OCI-LY7 (cell line): ENCODE measurements at regions not wholly inside any gene's neighbourhood (a gene's known extent, or its start where the extent isn't known, plus 50 kb on each side); places are given as distances from the start of the nearest gene placed in this dataset.

Experiments
- BruUV-seq: library from RNA; stranded (reverse); fragments of 400-500 nt; replicated peaks from 2 replicates; lab custom pipeline; 2021; lab: Mats Ljungman, UMichigan
- CTCF ChIA-PET: fragments of 300-600 bp; sonication (Branson Sonifier 250); formaldehyde crosslinking; loops from one replicate; lab custom pipeline; 2022; ENCODE audit warnings: antibody characterized with exemption; ENCODE audit not compliant: unreplicated experiment; lab: Charles Lee
- POLR2A ChIA-PET: fragments of 300-600 bp; sonication (Branson Sonifier 250); formaldehyde crosslinking; loops from one replicate; lab custom pipeline; 2022; ENCODE audit warnings: antibody characterized with exemption; lab: Charles Lee
- DNase-seq: peaks from one replicate; pipeline ENCODE4 v3.0.0-alpha.2; 2015; ENCODE audit warnings: low spot score
- H2AFZ ChIP-seq: fragments of 200-600 bp; sonication (generic), shearing (Covaris generic); 2 replicates; pipeline ENCODE4 v1.6.1; 2014; ENCODE audit warnings: mild to moderate bottlenecking, antibody characterized with exemption, low read length, moderate library complexity
- H3K27ac ChIP-seq: fragments of 200-600 bp; sonication (generic); 2 replicates; pipeline ENCODE4 v1.5.1; 2014; ENCODE audit warnings: mixed run types, low read depth, mild to moderate bottlenecking, moderate library complexity, low read length, inconsistent platforms; ENCODE audit not compliant: poor library complexity, severe bottlenecking
- H3K36me3 ChIP-seq: fragments of 200-600 bp; sonication (generic); 2 replicates; pipeline ENCODE4 v1.6.1; 2014; ENCODE audit warnings: mild to moderate bottlenecking, antibody characterized with exemption, low read length, moderate library complexity, mixed read lengths; ENCODE audit not compliant: insufficient read depth
- H3K4me1 ChIP-seq: fragments of 200-600 bp; sonication (generic); 2 replicates; pipeline ENCODE4 v1.5.1; 2014; ENCODE audit warnings: mild to moderate bottlenecking, low read length; ENCODE audit not compliant: insufficient read depth, poor library complexity, severe bottlenecking
- H3K4me2 ChIP-seq: fragments of 200-600 bp; sonication (generic); 2 replicates; pipeline ENCODE4 v1.6.1; 2014; ENCODE audit warnings: mild to moderate bottlenecking, low read length
- H3K4me3 ChIP-seq: fragments of 200-600 bp; sonication (generic); 2 replicates; pipeline ENCODE4 v1.5.1; 2014; ENCODE audit warnings: mild to moderate bottlenecking, low read depth, low read length; ENCODE audit not compliant: poor library complexity, severe bottlenecking
- H3K79me2 ChIP-seq: fragments of 200-600 bp; sonication (generic); 2 replicates; pipeline ENCODE4 v1.6.1; 2016; ENCODE audit warnings: low read depth, mild to moderate bottlenecking, low read length, moderate library complexity, mixed read lengths; ENCODE audit not compliant: insufficient read depth
- H3K9me2 ChIP-seq: fragments of 200-600 bp; sonication (generic); 2 replicates; pipeline ENCODE4 v1.6.1; 2016; ENCODE audit warnings: mild to moderate bottlenecking, low read length, mixed read lengths; ENCODE audit not compliant: insufficient read depth
- H3K9me3 ChIP-seq: fragments of 200-600 bp; sonication (generic); 2 replicates; pipeline ENCODE4 v1.6.1; 2014; ENCODE audit warnings: mild to moderate bottlenecking, mixed run types, low read length, mixed read lengths
- H4K20me1 ChIP-seq: fragments of 200-600 bp; sonication (generic); 2 replicates; pipeline ENCODE4 v1.6.1; 2014; ENCODE audit warnings: mild to moderate bottlenecking, antibody characterized with exemption, low read length, moderate library complexity, mixed read lengths; ENCODE audit not compliant: insufficient read depth
- EZH2phosphoT487 ChIP-seq: fragments of 200-600 bp; sonication (generic); IDR thresholded peaks from 2 replicates; pipeline ENCODE4 v1.6.1; 2018; ENCODE audit warnings: low read depth, borderline replicate concordance, mild to moderate bottlenecking, mixed run types, antibody characterized with exemption, low read length, moderate library complexity, mixed read lengths
- intact Hi-C: fragments of 100-400 bp; cut with micrococcal nuclease; formaldehyde crosslinking; loops from one replicate; pipeline ENCODE4 v1.10.0; 2022; ENCODE audit not compliant: unreplicated experiment
- TF ChIP-seq, protein P1 (sequence below): fragments of 200-600 bp; sonication (generic); conservative IDR thresholded peaks from 2 replicates; pipeline ENCODE4 v1.5.1; 2014; ENCODE audit warnings: mild to moderate bottlenecking, antibody characterized with exemption, low read length, moderate library complexity, mixed read lengths

DNA sequence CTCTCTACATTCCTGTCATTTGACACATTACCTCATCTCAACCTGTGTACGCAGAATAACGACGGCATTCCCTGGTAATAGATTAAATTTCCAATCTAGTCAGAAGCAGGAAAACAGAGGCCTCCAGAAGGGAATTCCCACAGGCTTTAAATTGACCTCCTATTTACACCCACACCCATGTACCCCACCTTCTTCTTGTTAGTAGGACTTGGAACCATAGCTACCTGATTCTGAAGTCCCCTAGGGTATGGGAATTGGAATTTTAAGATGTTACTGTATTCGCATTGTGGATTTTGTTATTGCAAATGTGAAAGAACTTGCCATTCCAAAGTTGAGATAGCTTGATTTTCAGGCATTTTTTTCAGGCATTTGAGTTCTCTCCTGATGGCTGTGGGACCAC, 377.5 kb upstream of the DYNLRB2 start:
- Histone ChIP-seq H3K36me3 (no peaks in the 10 kb centered on the region), H3K27ac (no peak overlapping the region), H3K4me1 (no peaks in the 10 kb centered on the region), H2AFZ (no peak overlapping the region), H4K20me1 (no peaks in the 10 kb centered on the region), H3K4me3 (no peak overlapping the region), H3K9me2 (no peaks in the 10 kb centered on the region), H3K4me2 (no peak overlapping the region), H3K9me3 (no peaks in the 10 kb centered on the region), H3K79me2 (no peaks in the 10 kb centered on the region)
- no peak for TF ChIP-seq EZH2phosphoT487
- TF ChIP-seq, protein P1, sequence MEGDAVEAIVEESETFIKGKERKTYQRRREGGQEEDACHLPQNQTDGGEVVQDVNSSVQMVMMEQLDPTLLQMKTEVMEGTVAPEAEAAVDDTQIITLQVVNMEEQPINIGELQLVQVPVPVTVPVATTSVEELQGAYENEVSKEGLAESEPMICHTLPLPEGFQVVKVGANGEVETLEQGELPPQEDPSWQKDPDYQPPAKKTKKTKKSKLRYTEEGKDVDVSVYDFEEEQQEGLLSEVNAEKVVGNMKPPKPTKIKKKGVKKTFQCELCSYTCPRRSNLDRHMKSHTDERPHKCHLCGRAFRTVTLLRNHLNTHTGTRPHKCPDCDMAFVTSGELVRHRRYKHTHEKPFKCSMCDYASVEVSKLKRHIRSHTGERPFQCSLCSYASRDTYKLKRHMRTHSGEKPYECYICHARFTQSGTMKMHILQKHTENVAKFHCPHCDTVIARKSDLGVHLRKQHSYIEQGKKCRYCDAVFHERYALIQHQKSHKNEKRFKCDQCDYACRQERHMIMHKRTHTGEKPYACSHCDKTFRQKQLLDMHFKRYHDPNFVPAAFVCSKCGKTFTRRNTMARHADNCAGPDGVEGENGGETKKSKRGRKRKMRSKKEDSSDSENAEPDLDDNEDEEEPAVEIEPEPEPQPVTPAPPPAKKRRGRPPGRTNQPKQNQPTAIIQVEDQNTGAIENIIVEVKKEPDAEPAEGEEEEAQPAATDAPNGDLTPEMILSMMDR: no peak
- no peak for DNase-seq
- no TSS peak for BruUV-seq
- CTCF ChIA-PET: interaction anchor here (0.6 kb wide), 1 partner anchor 848 kb away, joined by 3 read pairs; no protein-coding TSS in a partner anchor
- intact Hi-C loops: no loop called here
- POLR2A ChIA-PET: interaction anchor here (0.7 kb wide), 2 partner anchors 24 to 723 kb away, joined by 3 to 4 read pairs; no protein-coding TSS in a partner anchor

DNA sequence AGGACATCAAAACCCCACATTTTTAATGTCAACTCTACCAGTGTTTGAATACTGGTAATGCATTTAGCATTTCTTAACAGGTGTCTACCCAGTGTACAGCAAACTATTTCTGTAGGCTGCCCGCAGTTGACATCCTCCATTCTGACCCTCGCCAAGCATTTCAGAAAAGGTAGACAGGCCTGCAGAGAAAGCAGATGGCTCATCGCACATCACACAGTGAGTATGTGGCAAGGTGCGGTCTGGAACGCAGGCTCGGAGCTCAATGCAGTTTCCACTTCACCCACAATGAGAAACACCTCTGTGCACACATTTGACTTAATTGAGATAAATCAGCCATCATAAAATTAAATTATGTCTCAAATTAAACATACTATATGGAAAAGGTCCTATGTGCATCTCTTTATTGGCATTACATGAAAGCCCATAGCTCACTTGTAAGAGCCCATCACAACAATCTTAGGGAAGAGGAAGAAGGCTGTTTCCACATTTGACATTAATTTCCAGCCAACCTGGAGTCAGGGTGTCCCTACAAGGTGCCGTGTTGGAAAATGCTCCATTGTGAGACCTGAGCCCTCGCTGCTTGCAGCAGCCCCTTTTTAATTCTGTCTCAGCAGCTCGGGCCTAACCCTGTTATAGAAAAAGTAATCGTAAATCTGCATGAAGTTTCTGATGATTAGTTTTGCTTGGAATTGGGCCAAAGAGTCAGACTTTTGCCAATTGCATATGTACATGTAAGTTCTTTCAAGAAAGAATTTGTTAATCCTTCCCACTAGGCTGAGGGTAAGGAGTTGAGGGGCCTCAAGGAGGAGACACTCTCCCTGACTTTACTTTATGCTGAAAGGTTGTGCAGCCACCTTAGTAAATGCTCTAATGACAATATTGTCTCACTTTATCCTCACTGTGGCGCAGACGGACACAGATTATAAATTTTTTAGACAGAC, 378.7 kb upstream of the DYNLRB2 start:
- no peak overlapping the region for H3K4me3 ChIP-seq
- TF ChIP-seq, protein P1: no peak
- no peak for TF ChIP-seq EZH2phosphoT487
- no peaks in the 10 kb centered on the region for H3K79me2 ChIP-seq
- H3K4me2 ChIP-seq: no peak overlapping the region
- no peaks in the 10 kb centered on the region for H3K4me1 ChIP-seq
- no peaks in the 10 kb centered on the region for H4K20me1 ChIP-seq
- no peak for DNase-seq
- H3K27ac ChIP-seq: no peak overlapping the region
- no peaks in the 10 kb centered on the region for H3K36me3 ChIP-seq
- H3K9me2 ChIP-seq: no peaks in the 10 kb centered on the region
- intact Hi-C loops: no loop called here
- BruUV-seq: no TSS peak
- H3K9me3 ChIP-seq: no peaks in the 10 kb centered on the region
- ChIA-PET CTCF (no interaction called here), POLR2A (no interaction called here)
- no peak overlapping the region for H2AFZ ChIP-seq

DNA sequence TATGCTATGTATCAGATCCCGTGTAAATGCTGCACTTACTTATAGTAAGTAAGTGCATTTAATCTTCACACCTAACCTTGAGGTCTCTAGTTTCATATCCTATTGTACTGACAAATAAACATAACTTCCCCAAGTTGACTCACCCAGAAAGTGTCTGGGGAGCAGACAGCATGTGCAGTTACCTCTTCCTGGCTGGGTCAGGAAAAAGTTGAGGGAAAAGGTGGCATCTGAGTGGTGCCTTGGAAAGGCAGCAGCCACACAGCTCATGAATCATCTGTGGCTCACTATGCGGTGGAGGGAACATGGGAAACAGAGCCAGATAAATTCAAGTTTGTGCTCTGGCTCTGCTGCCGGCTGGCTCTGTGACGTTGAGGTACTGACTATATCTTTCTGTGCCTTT, 382.0 kb upstream of the DYNLRB2 start:
- BruUV-seq: no TSS peak
- Histone ChIP-seq H3K9me2 (no peaks in the 10 kb centered on the region), H3K36me3 (no peaks in the 10 kb centered on the region), H3K4me3 (no peak overlapping the region), H2AFZ (no peak overlapping the region), H4K20me1 (no peaks in the 10 kb centered on the region), H3K4me2 (no peak overlapping the region), H3K27ac (no peak overlapping the region), H3K9me3 (no peaks in the 10 kb centered on the region), H3K79me2 (no peaks in the 10 kb centered on the region), H3K4me1 (no peaks in the 10 kb centered on the region)
- intact Hi-C loops: no loop called here
- TF ChIP-seq EZH2phosphoT487: no peak
- TF ChIP-seq, protein P1: no peak
- CTCF ChIA-PET: no interaction called here
- no peak for DNase-seq
- POLR2A ChIA-PET: no interaction called here
